Activated naive CD4-positive, alpha-beta T cell treated with Interleukin-2 at 50 U/mL for 16 hours (primary cell): ENCODE measurements at regions not wholly inside any gene's neighbourhood (a gene's known extent, or its start where the extent isn't known, plus 50 kb on each side); places are given as distances from the start of the nearest gene placed in this dataset.
A peak's percentile ranks its signal among the peaks of the same experiment; 100 is the strongest.
"Not testable (repeated sequence)": the region's sequence is repeated elsewhere in the genome, so short reads cannot be mapped to it uniquely, and the experiment has no call there.

Experiments used
- DNase-seq: peaks from one replicate; pipeline ENCODE4 v3.0.0-alpha.2; 2020

DNA sequence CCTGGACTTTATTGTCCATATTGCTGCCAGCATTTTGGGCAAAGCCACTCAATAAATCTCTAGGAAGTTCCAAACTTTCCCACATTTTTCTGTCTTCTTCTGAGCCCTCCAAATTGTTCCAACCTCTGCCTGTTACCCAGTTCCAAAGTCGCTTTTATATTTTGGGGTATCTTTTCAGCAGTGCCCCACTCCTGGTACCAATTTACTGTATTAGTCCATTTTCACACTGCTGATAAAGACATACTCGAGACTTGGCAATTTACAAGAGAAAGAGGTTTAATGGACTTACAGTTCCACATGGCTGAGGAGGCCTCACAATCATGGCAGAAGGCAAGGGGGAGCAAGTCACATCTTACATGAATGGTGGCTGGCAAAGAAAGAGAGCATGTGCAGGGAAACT lies 53.4 kb downstream of the AHSP start:
- DNase-seq = not testable (repeated sequence)

- DNase-seq = not testable (repeated sequence)
Observed at GRCh38 chr16:31601737-31602384, 74.2 kb downstream of the AHSP start.

- no peak for DNase-seq
Observed at GRCh38 chr16:31618130-31618529, 90.4 kb downstream of the AHSP start.

- DNase-seq = no peak
Observed at GRCh38 chr16:31636433-31636832, 108.7 kb downstream of the AHSP start.

DNA sequence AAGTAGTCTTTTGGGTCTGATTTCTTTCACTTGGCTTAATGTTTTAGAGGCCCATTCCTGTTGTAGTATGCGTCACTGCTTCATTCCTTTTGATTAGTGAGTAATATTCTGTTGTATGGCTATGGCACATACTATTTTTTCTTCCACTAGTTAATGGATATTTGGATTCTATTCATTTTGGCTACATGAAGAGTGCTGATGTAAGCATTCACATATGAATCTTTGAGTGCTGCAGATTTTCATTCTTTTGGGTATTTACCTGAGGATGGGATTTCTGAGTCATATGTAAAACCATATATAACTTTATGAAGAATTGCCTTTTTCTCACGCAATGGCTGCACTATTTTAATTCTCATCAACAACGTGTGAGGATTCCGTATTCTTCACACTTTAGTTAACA lies 113.6 kb downstream of the AHSP start:
- DNase-seq = no peak

GRCh38 chr16:31655674-31656073 lies 128.0 kb downstream of the AHSP start:
- DNase-seq = not testable (repeated sequence)

GRCh38 chr16:31664683-31665482 lies 137.2 kb downstream of the AHSP start:
- DNase-seq = no peak

DNA sequence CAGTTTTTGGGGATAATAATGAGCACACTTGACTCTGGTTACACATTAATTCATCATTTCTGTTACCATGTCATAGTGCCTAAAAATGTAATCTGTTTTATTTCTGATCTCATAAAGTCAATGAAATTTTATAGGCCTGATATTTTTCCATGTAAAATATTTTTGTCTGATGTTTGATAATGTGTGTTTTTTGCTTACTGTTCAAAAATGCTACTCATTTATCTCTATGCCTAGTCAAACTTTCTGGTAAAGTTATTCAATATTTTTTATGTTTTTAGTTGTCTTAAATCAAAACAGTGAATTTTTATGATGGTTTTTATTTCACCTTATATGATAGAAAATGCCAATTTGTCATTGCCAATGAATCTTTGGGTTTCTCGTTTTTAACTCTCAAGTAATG lies 147.0 kb downstream of the AHSP start:
- DNase-seq = no peak

GRCh38 chr16:31676731-31677130 lies 149.0 kb downstream of the AHSP start:
- no peak for DNase-seq

DNA sequence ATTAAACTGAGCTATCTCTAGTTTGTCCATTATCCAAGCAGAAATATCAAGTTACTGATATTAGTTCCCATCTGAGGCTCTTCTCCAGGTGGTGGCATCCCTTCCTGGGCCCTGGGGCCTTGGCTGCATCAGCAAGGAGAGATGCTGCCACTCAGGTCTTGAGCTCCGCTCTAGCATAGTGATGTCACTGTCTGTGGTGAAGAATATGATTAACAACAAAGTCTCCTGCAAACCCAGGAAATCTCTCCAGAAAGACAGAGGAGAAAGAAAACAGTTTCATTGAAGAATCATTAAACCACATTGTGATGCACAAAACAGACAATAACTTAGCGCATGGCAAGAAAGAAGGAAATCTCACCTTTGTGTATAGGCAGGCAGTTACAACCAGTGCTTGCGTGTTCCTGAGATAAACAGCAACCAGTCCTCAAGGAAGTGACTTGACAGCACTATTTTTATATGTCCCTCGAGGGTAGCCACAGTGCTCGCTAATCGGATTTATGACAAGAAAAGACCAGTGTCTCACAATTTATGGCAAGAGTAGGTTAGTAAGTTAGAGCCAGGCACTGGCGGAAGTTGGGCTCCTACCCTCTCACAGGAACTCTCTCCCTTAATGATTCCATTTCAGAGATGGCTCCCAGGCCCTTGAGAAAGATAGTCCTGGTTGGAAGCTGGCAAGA lies 151.1 kb downstream of the AHSP start:
- no peak for DNase-seq

GRCh38 chr16:31689331-31689730 lies 161.6 kb downstream of the AHSP start:
- not testable (repeated sequence) for DNase-seq

DNA sequence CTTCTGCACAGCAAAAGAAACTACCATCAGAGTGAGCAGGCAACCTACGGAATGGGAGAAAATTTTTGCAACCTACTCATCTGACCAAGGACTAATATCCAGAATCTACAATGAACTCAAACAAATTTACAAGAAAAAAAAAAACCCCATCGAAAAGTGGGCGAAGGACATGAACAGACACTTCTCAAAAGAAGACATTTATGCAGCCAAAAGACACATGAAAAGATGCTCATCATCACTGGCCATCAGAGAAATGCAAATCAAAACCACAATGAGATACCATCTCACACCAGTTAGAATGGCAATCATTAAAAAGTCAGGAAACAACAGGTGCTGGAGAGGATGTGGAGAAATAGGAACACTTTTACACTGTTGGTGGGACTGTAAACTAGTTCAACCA lies 164.6 kb downstream of the AHSP start:
- not testable (repeated sequence) for DNase-seq

DNA sequence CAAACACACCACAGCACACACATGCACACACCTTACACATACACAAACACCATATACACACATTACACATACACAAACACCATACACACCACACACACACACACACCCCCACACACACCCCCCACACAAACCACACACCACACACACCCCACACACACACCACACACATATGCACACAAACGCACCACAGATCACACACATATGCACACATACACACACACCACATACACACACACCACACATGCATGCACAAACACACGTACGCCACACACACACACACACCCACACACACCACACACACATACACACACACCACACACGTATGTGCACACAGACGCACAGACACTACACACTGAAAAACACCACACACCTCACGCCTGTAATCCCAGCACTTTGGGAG lies 166.0 kb downstream of the AHSP start:
- no peak for DNase-seq

GRCh38 chr16:31694461-31694860 lies 166.8 kb downstream of the AHSP start:
- DNase-seq = no peak

- DNase-seq = peak; percentile 25
Observed at GRCh38 chr16:31695667-31696066, 168.0 kb downstream of the AHSP start.

DNA sequence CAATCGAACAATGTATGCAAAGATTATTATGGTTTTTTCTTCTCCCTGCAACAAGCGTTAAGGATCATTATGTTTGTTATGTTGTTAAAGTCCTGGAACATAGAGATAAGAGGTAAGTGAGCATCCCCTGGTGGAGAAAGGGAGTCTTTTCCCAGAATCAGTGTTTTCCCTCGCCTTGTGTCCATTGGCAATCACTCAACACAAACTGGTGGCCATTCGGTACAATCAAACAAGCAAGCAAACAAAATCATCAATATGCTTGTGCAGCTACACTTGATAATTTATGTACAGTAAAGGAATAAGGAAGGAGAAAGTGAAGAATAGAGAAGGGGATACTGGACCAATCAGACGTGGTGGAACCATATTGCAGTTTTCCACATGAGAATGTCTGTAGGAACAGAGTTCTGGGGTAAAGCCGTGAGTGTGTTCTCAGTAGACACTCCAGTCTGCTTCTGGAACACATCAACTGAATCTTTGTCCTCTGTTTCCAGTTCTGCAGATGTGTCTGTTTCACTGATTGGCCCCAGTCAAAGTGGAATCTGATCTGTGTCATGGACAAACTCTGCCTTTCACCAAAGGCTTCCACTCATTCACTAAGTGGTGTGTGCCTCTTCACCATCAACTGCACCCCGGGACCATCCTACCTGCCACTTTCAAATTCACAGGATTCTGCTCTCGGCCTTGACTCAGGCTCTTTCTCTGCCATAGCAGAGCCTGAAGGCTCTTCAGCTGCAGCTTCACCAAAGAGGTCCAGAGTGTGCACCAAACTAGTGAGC lies 169.5 kb downstream of the AHSP start:
- DNase-seq = no peak

DNA sequence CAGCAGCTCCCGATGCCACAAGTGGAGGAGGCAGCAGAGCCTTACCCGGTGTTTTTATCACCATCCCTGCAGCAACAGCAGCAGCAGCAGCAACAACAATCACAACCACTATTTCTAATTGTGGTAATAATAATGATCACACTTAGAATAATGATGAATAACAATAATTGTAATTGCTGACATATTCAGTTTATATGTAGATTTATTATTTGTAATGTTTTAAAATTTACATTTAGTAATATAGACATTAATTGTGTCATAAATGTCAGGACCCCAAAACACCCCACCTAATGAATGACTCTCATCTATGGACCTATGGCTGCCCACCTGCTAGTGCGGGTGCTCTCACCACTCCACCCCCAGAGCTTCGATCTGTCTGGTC lies 170.0 kb downstream of the AHSP start:
- no peak for DNase-seq

GRCh38 chr16:31698901-31699300 lies 171.2 kb downstream of the AHSP start:
- no peak for DNase-seq

DNA sequence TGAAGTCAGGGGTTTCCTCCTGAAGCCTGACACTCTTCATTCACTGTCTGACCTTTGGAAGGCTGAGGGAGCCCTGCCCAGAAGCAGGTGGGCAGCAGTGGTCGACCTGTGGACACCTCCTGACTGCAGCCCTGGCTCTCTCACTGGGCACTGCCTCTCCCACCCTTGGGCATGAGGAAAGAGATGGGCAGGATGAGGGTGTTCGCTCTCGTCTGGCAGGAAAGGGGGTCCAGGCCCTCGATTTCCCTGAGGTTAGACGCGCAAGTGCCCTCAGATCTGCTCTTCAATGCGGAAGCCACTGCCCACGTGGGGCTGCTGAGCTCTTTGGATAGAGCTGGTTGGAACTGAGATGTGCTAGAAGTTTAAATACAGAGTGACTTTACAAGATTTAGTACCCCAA lies 171.9 kb downstream of the AHSP start:
- no peak for DNase-seq

DNA sequence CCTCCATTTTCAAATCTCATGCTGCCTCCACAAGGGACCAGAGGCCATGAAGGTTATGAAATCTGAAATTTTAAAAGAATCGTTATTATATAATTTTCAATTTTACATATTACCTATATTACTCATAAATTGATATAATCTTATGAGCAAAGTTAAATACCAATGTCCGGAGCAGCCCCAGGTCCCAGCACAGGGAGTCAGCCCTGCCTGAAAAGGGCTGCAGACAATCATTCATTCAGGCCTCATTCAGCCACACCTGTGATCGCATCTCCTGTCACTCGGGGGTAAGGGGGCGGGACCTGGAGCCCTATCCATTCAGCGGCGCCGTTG lies 172.5 kb downstream of the AHSP start:
- no peak for DNase-seq

DNA sequence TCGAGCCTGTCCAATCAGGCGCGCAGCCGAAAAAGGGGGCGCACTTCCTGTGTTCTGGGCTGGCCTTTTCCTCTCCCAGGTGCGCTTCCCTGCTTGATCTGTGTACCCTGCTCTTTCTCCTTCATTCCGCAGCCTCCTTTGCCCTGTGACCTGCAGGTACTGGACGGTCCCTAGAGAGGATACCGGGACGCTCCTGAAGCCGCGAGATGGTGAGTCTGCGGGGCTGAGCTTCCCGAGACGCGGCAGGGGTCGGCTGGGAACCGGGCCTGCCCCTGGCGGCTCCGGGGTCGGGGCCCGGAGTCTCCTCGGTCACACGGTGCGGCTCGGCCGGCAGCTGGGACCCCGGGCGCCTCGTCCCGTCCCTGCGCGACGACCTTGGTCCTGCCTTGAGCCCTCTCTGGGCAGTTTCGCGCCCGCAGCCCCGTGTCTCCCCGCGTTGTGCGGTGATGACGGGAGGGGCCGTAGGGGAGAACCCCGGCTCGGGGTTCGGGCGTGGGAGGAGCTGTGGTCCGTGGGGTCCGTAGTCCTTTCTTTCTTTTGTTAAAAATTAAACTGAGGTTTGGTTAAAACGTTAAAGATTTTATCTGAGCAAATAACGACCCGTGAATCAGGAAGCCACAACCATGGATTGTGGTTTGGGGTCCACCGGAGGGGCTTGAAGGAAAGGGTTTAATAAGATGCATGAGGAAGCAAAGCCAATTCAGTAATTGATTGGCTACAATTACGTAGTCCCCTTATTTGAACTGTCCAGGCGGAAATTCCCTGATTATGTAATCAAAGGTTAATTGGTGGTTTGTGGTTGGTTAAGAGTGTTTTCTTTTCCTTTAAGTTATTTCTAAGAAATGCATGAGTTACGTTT lies 172.8 kb upstream of the ZNF267 start:
- peak; percentile 86 for DNase-seq

DNA sequence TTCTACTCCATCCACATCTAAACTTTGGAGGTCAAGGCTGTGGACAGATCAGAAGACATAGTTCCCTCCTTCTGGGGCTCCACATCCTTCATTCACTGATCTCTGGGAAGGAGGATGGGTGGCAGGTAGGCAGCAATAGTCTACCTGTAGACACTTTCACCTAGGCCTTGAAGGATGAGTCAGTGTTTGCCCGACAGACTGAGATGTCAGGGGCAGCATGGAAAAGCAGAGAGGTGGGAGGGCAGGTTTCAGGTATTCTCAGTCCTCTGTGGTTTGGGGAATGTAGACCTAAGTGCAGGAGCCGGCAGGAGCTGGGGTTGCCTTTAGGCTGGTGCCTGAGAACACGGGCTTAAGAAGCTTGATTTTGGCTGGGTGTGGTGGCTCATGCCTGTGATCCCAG lies 171.9 kb upstream of the ZNF267 start:
- no peak for DNase-seq
